SH-SY5Y (cell line): ENCODE measurements at regions not wholly inside any gene's neighbourhood (a gene's known extent, or its start where the extent isn't known, plus 50 kb on each side); places are given as distances from the start of the nearest gene placed in this dataset.

Experiments
- GATA2 ChIP-seq: IDR thresholded peaks from 2 replicates; pipeline ENCODE4 v1.6.1; 2011; ENCODE audit warnings: mild to moderate bottlenecking, low read depth, low read length
- GATA3 ChIP-seq: IDR thresholded peaks from 2 replicates; pipeline ENCODE4 v1.6.1; 2011; ENCODE audit warnings: low read depth, mild to moderate bottlenecking, low read length, moderate library complexity

DNA sequence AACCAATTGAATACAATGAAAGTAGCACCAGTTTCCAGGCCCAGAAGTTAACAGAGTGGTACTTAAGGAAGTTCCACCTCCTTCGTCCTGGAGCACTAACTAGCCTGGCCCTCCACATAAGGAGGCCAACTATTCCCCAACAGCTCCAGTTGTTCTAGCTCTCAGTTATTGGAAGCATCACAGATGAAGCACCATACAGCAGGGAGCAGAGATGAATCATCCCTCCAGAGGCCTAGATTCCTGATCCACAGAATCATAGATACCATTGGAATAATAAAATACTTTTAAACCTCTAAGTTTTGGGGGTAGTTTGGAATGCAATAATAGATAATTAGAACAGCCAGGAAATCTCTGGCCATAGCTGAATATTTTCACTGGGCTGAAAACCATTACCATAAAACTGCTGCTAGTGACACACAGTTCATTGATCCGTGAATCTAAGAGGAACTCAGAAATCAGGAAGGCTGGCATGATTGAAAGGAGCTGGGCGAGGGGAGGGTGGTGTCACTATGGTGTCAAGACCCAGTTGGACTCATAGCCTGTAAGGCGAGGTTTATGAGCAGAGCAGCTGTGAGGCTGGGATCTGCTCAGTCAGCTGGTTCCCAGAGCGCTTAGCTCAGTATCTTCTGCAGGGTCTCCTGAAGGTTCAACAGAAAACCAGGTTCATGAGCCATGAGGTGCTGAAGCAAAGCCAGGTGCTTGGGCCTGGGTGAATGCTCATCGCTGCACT lies 371.4 kb upstream of the TMTC1 start:
- TF ChIP-seq GATA2 (no peak), GATA3 (no peak)
